T-cell (primary cell): ENCODE measurements at regions not wholly inside any gene's neighbourhood (a gene's known extent, or its start where the extent isn't known, plus 50 kb on each side); places are given as distances from the start of the nearest gene placed in this dataset.
"Not testable (repeated sequence)": the region's sequence is repeated elsewhere in the genome, so short reads cannot be mapped to it uniquely, and the experiment has no call there.

Experiments
- ATAC-seq, 4 experiments: fragments of 200-7000 bp in 3 of 4; fragments of 150-1000 bp in 1 of 4; cut with Tn5 transposase; replicated peaks in 1 of 4; 1 replicate in 3 of 4; 2 replicates in 1 of 4; pipeline ENCODE4 v1.10.0; 2021; ENCODE audit warnings: moderate library complexity in 3 of 4, mild to moderate bottlenecking in 2 of 4, moderate number of reproducible peaks in 1 of 4
- CTCF ChIA-PET, 2 donors: fragments of 300-600 bp; sonication (Branson Sonifier 250); formaldehyde crosslinking; loops; one replicate each; lab custom pipeline; 2022; ENCODE audit warnings: antibody characterized with exemption in 2 of 2; lab: Charles Lee
- POLR2A ChIA-PET, 2 donors: fragments of 300-600 bp; sonication (Branson Sonifier 250); formaldehyde crosslinking; loops; one replicate each; lab custom pipeline; 2022; ENCODE audit warnings: antibody characterized with exemption in 2 of 2; lab: Charles Lee
- DNase-seq, 35 experiments: peaks; one replicate each; pipeline versions ENCODE4 v3.0.0 to v3.0.0-alpha.2; 2013 to 2023
- H3K27ac ChIP-seq: one replicate; pipeline ENCODE4 v1.5.1; 2013; ENCODE audit warnings: low read length
- H3K27me3 ChIP-seq, 2 experiments: replicated peaks in 1 of 2; 1 replicate in 1 of 2; 2 replicates in 1 of 2; pipeline versions ENCODE4 v1.6.1 to v1.7.0; 2013; ENCODE audit warnings: low read length in 1 of 2, mixed read lengths in 1 of 2; ENCODE audit not compliant: control insufficient read depth in 2 of 2, insufficient read depth in 2 of 2; ENCODE audit errors: extremely low read depth in 1 of 2
- H3K36me3 ChIP-seq, 2 donors: 1 replicate in 1 of 2; 2 replicates in 1 of 2; pipeline versions ENCODE4 v1.6.1 to v1.7.0; 2013; ENCODE audit warnings: low read length in 1 of 2; ENCODE audit not compliant: control insufficient read depth in 2 of 2, insufficient read depth in 1 of 2; ENCODE audit errors: extremely low read depth in 1 of 2
- H3K4me1 ChIP-seq, 2 experiments: 1 replicate in 1 of 2; 2 replicates in 1 of 2; pipeline versions ENCODE4 v1.6.1 to v1.7.0; 2013; ENCODE audit warnings: low read length in 2 of 2, mixed read lengths in 1 of 2; ENCODE audit not compliant: insufficient read depth in 2 of 2, control insufficient read depth in 1 of 2; ENCODE audit errors: extremely low read depth in 1 of 2
- H3K4me3 ChIP-seq, 2 donors: 1 replicate in 1 of 2; 2 replicates in 1 of 2; pipeline versions ENCODE4 v1.5.1 to v1.7.0; 2013; ENCODE audit warnings: mild to moderate bottlenecking in 2 of 2, low read length in 1 of 2, moderate library complexity in 1 of 2; ENCODE audit not compliant: control insufficient read depth in 1 of 2; ENCODE audit errors: extremely low read depth in 1 of 2
- H3K9me3 ChIP-seq: 2 replicates; pipeline ENCODE4 v1.7.0; 2013
- H3K27ac Mint-ChIP-seq, 2 donors: one replicate each; pipeline ENCODE4 v1.8.0; 2020 to 2021; ENCODE audit warnings: mild to moderate bottlenecking in 2 of 2, mixed read lengths in 2 of 2
- H3K27me3 Mint-ChIP-seq, 2 donors: one replicate each; pipeline ENCODE4 v1.8.0; 2021 to 2022; ENCODE audit warnings: mixed read lengths in 2 of 2
- H3K36me3 Mint-ChIP-seq: one replicate; pipeline ENCODE4 v1.8.0; 2021; ENCODE audit warnings: mixed read lengths
- H3K4me1 Mint-ChIP-seq, 3 donors: one replicate each; pipeline ENCODE4 v1.8.0; 2020 to 2022; ENCODE audit warnings: mixed read lengths in 3 of 3, mild to moderate bottlenecking in 1 of 3
- H3K4me3 Mint-ChIP-seq, 3 donors: one replicate each; pipeline ENCODE4 v1.8.0; 2020 to 2022; ENCODE audit warnings: mild to moderate bottlenecking in 3 of 3, mixed read lengths in 3 of 3, moderate library complexity in 3 of 3
- H3K9me3 Mint-ChIP-seq, 3 donors: one replicate each; pipeline ENCODE4 v1.8.0; 2020 to 2022; ENCODE audit warnings: mixed read lengths in 3 of 3
- WGBS: methylation state at CpG from one replicate; pipeline ENCODE4 v1.1.5; 2013; ENCODE audit warnings: missing lambda C conversion rate; ENCODE audit not compliant: insufficient coverage; 5-methylcytosine and 5-hydroxymethylcytosine counted together

DNA sequence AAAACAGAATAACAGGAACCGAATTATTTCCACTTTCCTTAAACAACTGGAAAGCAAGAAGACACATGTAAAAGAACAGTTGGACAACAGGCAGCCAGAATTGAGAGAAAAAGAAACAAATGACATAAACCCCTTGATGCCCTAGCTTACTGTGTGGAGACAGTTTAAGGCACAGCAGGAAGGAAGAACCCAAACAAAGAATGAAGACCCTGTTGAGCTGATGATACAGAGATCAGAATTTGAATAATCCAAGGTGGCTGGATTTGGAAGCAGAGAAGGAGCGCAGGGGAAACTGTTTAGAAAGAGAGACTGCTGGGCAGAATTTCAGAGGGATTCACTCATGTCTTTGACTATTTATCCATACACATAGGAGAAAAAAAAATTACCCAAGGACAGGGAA, 316.3 kb upstream of the POU5F2 start:
- H3K4me1 Mint-ChIP-seq, result peaks cover 38 to 55% (median 39%) of the 10 kb centered on the region in 3 donors
- Histone ChIP-seq H3K4me1 (peaks cover 0 to 3% of the 10 kb centered on the region in 2 experiments), H3K36me3 (peaks cover 0 to 6% of the 10 kb centered on the region in 2 donors), H3K4me3 (no peak overlapping the region), H3K27me3 (no peaks in the 10 kb centered on the region), H3K9me3 (no peaks in the 10 kb centered on the region), H3K27ac (no peak overlapping the region)
- H3K27me3 Mint-ChIP-seq, result no peaks in the 10 kb centered on the region
- H3K36me3 Mint-ChIP-seq, result peaks cover 58% of the 10 kb centered on the region
- no peak for DNase-seq
- no peak overlapping the region for H3K27ac Mint-ChIP-seq
- H3K9me3 Mint-ChIP-seq, result peaks cover 0 to 7% (median 0%) of the 10 kb centered on the region in 3 donors
- POLR2A ChIA-PET, result no interaction called here
- no peak overlapping the region for H3K4me3 Mint-ChIP-seq
- CTCF ChIA-PET, result no interaction called here
- ATAC-seq, result no peak
- no CpG with 5 or more reads among the region's 2 CpGs for WGBS

DNA sequence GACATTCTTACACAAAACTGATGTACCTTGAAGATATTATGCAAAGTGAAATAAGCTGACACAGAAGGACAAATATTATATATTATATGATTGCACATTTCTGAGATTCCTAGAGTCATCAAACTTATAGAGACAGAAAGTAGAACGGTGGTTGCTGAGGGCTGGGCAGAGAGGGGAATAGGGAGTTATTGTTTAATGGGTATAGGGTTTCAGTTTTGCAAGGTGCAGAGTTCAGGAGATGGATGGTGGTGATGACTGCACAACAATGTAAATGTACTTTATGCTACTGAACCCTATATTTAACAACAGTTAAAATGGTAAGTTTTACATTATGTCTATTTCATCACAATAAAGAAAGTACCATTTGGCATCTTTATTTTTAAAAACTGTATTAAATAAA, 315.8 kb upstream of the POU5F2 start:
- no peak overlapping the region for H3K4me3 Mint-ChIP-seq
- Histone ChIP-seq H3K27me3 (no peaks in the 10 kb centered on the region), H3K36me3 (peaks cover 0 to 6% of the 10 kb centered on the region in 2 donors), H3K9me3 (no peaks in the 10 kb centered on the region), H3K4me1 (no peaks in the 10 kb centered on the region), H3K4me3 (no peak overlapping the region), H3K27ac (no peak overlapping the region)
- H3K4me1 Mint-ChIP-seq, result peaks cover 34 to 51% (median 35%) of the 10 kb centered on the region in 3 donors
- no peaks in the 10 kb centered on the region for H3K27me3 Mint-ChIP-seq
- ATAC-seq (no peak), DNase-seq (no peak)
- ChIA-PET POLR2A (no interaction called here), CTCF (no interaction called here)
- peaks cover 62% of the 10 kb centered on the region for H3K36me3 Mint-ChIP-seq
- no CpG with 5 or more reads among the region's 1 CpG for WGBS
- peaks cover 0 to 7% (median 0%) of the 10 kb centered on the region in 3 donors for H3K9me3 Mint-ChIP-seq
- no peak overlapping the region for H3K27ac Mint-ChIP-seq

DNA sequence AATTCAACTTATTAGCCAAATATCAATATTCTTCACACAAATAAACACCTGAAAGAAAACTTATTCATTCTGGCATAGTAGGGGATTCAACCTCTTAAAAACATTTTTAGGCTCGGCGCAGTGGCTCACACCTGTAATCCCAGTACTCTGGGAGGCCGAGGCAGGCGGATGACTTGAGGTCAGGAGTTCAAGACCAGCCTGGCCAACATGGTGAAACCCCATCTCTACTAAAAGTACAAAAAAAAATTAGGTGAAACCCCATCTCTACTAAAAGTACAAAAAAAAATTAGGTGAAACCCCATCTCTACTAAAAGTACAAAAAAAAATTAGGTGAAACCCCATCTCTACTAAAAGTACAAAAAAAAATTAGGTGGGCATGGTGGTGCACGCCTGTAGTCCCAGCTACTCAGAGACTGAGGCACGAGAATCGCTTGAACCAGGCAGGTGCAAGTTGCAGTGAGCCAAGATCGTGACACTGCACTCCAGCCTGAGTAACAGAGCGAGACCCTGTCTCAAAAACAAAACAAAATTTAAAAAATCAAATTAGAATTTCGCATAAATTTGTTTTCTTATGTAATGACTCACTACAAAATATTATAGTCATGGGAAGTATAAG, 308.0 kb upstream of the POU5F2 start:
- CTCF ChIA-PET, H3K4me1 Mint-ChIP-seq, H3K4me1 ChIP-seq, H3K27ac ChIP-seq, H3K4me3 Mint-ChIP-seq, H3K27me3 ChIP-seq, DNase-seq, H3K9me3 ChIP-seq, H3K4me3 ChIP-seq, H3K27ac Mint-ChIP-seq, ATAC-seq, H3K27me3 Mint-ChIP-seq, H3K9me3 Mint-ChIP-seq, POLR2A ChIA-PET: not testable (repeated sequence)
- H3K36me3 ChIP-seq, result peaks cover 0 to 24% of the 10 kb centered on the region in 2 donors
- H3K36me3 Mint-ChIP-seq, result peaks cover 62% of the 10 kb centered on the region
- whole genome bisulfite sequencing, result 67% methylated on average over 2 of the region's 10 CpGs

DNA sequence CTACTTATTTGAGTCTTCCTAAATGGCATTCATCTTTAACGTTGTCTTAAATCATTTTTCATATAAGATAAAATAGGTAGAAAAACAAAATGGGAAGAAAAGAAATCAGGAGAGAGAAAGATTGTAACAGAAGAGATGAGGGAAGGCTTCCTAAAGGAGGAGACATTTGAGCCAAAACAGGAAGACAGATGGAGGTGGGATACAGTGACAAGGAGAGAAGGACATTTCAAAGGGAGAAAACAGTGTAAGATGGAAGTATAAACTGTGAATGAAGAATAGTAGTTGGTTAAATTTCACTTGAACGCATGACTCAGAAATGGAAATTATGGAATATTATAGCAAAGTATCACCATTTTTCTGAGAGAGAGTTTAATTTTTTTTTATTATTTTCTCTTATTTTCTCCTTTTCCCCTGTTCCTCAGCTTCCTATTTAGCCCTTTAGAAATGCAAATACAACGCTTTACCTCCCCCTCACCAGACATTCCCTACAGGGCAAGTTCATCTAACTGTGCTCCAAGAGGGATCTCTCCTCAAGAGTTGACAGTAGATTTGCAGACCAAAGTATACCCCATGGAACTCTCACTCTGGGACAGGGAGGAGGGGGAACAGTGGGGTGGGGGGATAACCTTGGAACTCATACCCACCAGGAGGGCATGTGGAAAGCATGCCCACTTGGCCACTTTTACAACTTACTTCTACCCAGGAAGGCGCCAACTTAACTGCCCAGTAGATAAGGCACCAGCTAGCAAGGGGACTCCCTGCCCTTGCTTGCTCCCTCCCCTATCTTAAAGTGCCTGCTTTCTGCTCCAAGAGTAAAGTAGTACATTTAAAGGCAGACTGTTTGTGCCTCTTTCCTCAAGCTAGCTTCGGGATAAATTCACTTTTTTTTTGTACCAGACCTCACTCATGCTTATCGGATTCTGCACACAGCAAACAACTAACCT, 304.7 kb upstream of the POU5F2 start:
- DNase-seq (no peak), ATAC-seq (no peak)
- Histone ChIP-seq H3K4me3 (no peak overlapping the region), H3K27ac (no peak overlapping the region), H3K36me3 (peaks cover 0 to 21% of the 10 kb centered on the region in 2 donors), H3K9me3 (no peaks in the 10 kb centered on the region), H3K4me1 (no peaks in the 10 kb centered on the region), H3K27me3 (no peaks in the 10 kb centered on the region)
- H3K27me3 Mint-ChIP-seq, result no peaks in the 10 kb centered on the region
- no peaks in the 10 kb centered on the region for H3K4me1 Mint-ChIP-seq
- peaks cover 69% of the 10 kb centered on the region for H3K36me3 Mint-ChIP-seq
- H3K9me3 Mint-ChIP-seq, result peaks cover 0 to under 1% (median 0%) of the 10 kb centered on the region in 3 donors
- POLR2A ChIA-PET, result no interaction called here
- no peak overlapping the region for H3K4me3 Mint-ChIP-seq
- 100% methylated on average over 1 of the region's 6 CpGs for WGBS
- H3K27ac Mint-ChIP-seq, result no peak overlapping the region
- CTCF ChIA-PET, result no interaction called here

DNA sequence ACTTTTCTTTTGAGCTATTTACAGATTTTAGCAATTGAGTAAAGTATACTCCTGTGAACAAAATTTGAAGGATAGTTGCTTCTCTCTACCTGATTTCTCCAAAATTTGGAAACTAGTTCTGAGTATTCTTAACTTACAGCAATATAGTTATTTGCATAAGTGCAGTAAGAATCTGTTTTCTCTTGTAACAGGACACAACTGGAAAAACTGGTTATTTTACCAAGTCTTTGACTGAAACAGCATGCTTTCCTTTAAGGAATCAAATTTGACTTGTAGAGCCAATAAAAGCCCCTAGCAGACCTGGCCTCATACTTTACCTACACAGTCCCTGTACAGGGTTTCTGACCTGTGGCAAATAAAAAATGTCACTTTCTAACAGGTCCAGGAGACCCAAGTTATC, 301.9 kb upstream of the POU5F2 start:
- Mint-ChIP-seq H3K27ac (no peak overlapping the region), H3K27me3 (no peaks in the 10 kb centered on the region), H3K4me1 (peaks cover 0 to 1% (median 0%) of the 10 kb centered on the region in 3 donors), H3K9me3 (peaks cover 0 to 3% (median 0%) of the 10 kb centered on the region in 3 donors), H3K36me3 (peaks cover 72% of the 10 kb centered on the region), H3K4me3 (no peak overlapping the region)
- Histone ChIP-seq H3K27me3 (no peaks in the 10 kb centered on the region), H3K4me3 (no peak overlapping the region), H3K36me3 (peaks cover 0 to 14% of the 10 kb centered on the region in 2 donors), H3K27ac (no peak overlapping the region), H3K9me3 (no peaks in the 10 kb centered on the region), H3K4me1 (no peaks in the 10 kb centered on the region)
- ChIA-PET POLR2A (no interaction called here), CTCF (no interaction called here)
- ATAC-seq, result no peak
- no peak for DNase-seq

DNA sequence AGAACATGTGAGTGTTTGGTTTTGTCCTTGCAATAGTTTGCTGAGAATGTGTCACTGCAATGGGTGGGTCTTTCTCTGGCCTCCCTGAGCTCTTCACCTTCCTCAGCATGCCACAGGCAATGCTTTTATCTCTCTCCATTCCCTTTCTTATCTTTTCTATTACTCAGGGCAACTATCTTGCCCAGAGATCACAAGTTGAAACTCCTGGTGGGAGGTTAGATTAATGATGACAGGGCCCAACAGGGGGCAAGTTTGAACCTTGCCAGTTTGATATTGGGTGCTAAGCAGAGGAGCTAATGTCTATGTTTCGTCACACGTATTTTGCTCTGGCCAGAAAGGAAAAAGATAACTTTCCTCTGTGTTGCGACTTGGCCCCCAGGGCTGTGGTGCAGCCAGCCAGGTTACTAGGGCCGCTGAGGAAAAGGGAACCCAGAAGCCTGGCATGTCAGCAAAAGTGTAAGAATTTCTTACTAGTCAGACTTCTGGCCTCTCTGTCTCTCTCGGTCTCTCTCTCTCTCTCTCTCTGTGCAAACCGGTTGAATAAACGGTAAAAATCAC, 299.3 kb upstream of the POU5F2 start:
- H3K36me3 Mint-ChIP-seq, result peaks cover 66% of the 10 kb centered on the region
- Histone ChIP-seq H3K36me3 (peaks cover 0 to 9% of the 10 kb centered on the region in 2 donors), H3K4me3 (no peak overlapping the region), H3K9me3 (no peaks in the 10 kb centered on the region), H3K27me3 (no peaks in the 10 kb centered on the region), H3K27ac (no peak overlapping the region), H3K4me1 (no peaks in the 10 kb centered on the region)
- peaks cover 0 to 3% (median 0%) of the 10 kb centered on the region in 3 donors for H3K9me3 Mint-ChIP-seq
- H3K27ac Mint-ChIP-seq, result no peak overlapping the region
- WGBS, result 100% methylated on average over 4 of the region's 7 CpGs
- peaks cover 0 to 1% (median 0%) of the 10 kb centered on the region in 3 donors for H3K4me1 Mint-ChIP-seq
- CTCF ChIA-PET, result no interaction called here
- DNase-seq (no peak), ATAC-seq (no peak)
- H3K27me3 Mint-ChIP-seq, result no peaks in the 10 kb centered on the region
- POLR2A ChIA-PET, result interaction anchor here in 1 of 2 donors (0.6 kb wide), 1 partner anchor 49 kb away, joined by 6 read pairs; no protein-coding TSS in a partner anchor
- no peak overlapping the region for H3K4me3 Mint-ChIP-seq
